Lung microvascular endothelial cell (primary cell): ENCODE measurements at regions not wholly inside any gene's neighbourhood (a gene's known extent, or its start where the extent isn't known, plus 50 kb on each side); places are given as distances from the start of the nearest gene placed in this dataset.
A peak's percentile ranks its signal among the peaks of the same experiment; 100 is the strongest.

Experiments used
- DNase-seq, 2 donors: peaks; one replicate each; pipeline versions ENCODE4 v3.0.0 to v3.0.0-alpha.2; 2010; ENCODE audit warnings: low read depth in 2 of 2

- no peak for DNase-seq
Observed at GRCh38 chr15:70328679-70329115, 231.0 kb upstream of the TLE3 start.

- DNase-seq: peak in 1 of 2 donors; percentile 58
Observed at GRCh38 chr15:70327856-70328678, 230.3 kb upstream of the TLE3 start.

- DNase-seq: no peak
Observed at GRCh38 chr15:70327328-70327855, 229.7 kb upstream of the TLE3 start.

- DNase-seq: no peak
Observed at GRCh38 chr15:70324001-70324974, 226.6 kb upstream of the TLE3 start.

- peak in 1 of 2 donors; percentile 11 for DNase-seq
Observed at GRCh38 chr15:70323111-70323851, 225.6 kb upstream of the TLE3 start.

GRCh38 chr15:70322051-70322668 lies 224.4 kb upstream of the TLE3 start:
- no peak for DNase-seq

GRCh38 chr15:70321172-70321819 lies 223.6 kb upstream of the TLE3 start:
- DNase-seq: no peak

GRCh38 chr15:70320482-70320881 lies 222.8 kb upstream of the TLE3 start:
- DNase-seq: no peak

GRCh38 chr15:70320077-70320476 lies 222.4 kb upstream of the TLE3 start:
- DNase-seq: no peak

- DNase-seq: no peak
Observed at GRCh38 chr15:70319466-70319865, 221.7 kb upstream of the TLE3 start.

GRCh38 chr15:70318594-70319465 lies 221.1 kb upstream of the TLE3 start:
- no peak for DNase-seq

- no peak for DNase-seq
Observed at GRCh38 chr15:70316059-70316600, 218.4 kb upstream of the TLE3 start.

- no peak for DNase-seq
Observed at GRCh38 chr15:70315431-70315830, 217.7 kb upstream of the TLE3 start.

- DNase-seq: no peak
Observed at GRCh38 chr15:70314688-70315087, 217.0 kb upstream of the TLE3 start.

GRCh38 chr15:70314018-70314354 lies 216.3 kb upstream of the TLE3 start:
- DNase-seq: no peak

- DNase-seq: no peak
Observed at GRCh38 chr15:70313099-70314017, 215.6 kb upstream of the TLE3 start.

- DNase-seq: no peak
Observed at GRCh38 chr15:70311821-70312220, 214.1 kb upstream of the TLE3 start.

- DNase-seq: no peak
Observed at GRCh38 chr15:70309716-70310115, 212.0 kb upstream of the TLE3 start.
